B cell (primary cell): ENCODE measurements at regions not wholly inside any gene's neighbourhood (a gene's known extent, or its start where the extent isn't known, plus 50 kb on each side); places are given as distances from the start of the nearest gene placed in this dataset.

Source experiments
- ATAC-seq: fragments of 200-7000 bp; cut with Tn5 transposase; one replicate; pipeline ENCODE4 v1.10.0; 2021; ENCODE audit warnings: low read depth, mild to moderate bottlenecking, moderate number of reproducible peaks, moderate library complexity
- CTCF ChIA-PET: fragments of 350-600 bp; sonication (Branson Sonifier 250); formaldehyde crosslinking; loops from one replicate; lab custom pipeline; 2021; ENCODE audit warnings: antibody characterized with exemption, inconsistent platforms; lab: Charles Lee
- POLR2A ChIA-PET: fragments of 350-600 bp; sonication (Branson Sonifier 250); formaldehyde crosslinking; loops from one replicate; lab custom pipeline; 2021; ENCODE audit warnings: antibody characterized with exemption; lab: Charles Lee
- DNase-seq: peaks from one replicate; pipeline ENCODE4 v3.0.0; 2013
- H2AFZ ChIP-seq: 2 replicates; pipeline ENCODE4 v1.6.1; 2012; ENCODE audit warnings: mild to moderate bottlenecking, low read depth, low read length; ENCODE audit not compliant: insufficient read depth, poor library complexity, severe bottlenecking
- H3K27ac ChIP-seq, 2 donors: 1 replicate in 1 of 2; 2 replicates in 1 of 2; pipeline ENCODE4 v1.5.1; 2012 to 2013; ENCODE audit warnings: low read length in 2 of 2, mild to moderate bottlenecking in 2 of 2, moderate library complexity in 1 of 2
- H3K27me3 ChIP-seq, 4 experiments: fragments of 200-600 bp in 1 of 4; sonication (generic) in 1 of 4; replicated peaks in 1 of 4; 1 replicate in 2 of 4; 2 replicates in 2 of 4; pipeline versions ENCODE4 v1.6.1 to v1.7.0; 2013 to 2016; ENCODE audit warnings: low read length in 3 of 4, mild to moderate bottlenecking in 2 of 4, mixed read lengths in 1 of 4, moderate library complexity in 1 of 4; ENCODE audit not compliant: insufficient read depth in 4 of 4, control insufficient read depth in 3 of 4; ENCODE audit errors: control extremely low read depth in 1 of 4
- H3K36me3 ChIP-seq, 2 experiments: replicated peaks in 1 of 2; 1 replicate in 1 of 2; 2 replicates in 1 of 2; pipeline versions ENCODE4 v1.6.1 to v1.7.1; 2013; ENCODE audit warnings: low read length in 1 of 2; ENCODE audit not compliant: insufficient read depth in 2 of 2, control insufficient read depth in 1 of 2; ENCODE audit errors: control extremely low read depth in 1 of 2, extremely low read depth in 1 of 2
- H3K4me1 ChIP-seq, 2 donors: fragments of 200-600 bp in 1 of 2; sonication (generic) in 1 of 2; 1 replicate in 1 of 2; 2 replicates in 1 of 2; pipeline versions ENCODE4 v1.5.1 to v1.6.1; 2013 to 2017; ENCODE audit warnings: low read length in 2 of 2; ENCODE audit not compliant: control insufficient read depth in 2 of 2, insufficient read depth in 2 of 2
- H3K4me2 ChIP-seq: replicated peaks from 2 replicates; pipeline ENCODE3; 2012; ENCODE audit warnings: mild to moderate bottlenecking, low read depth, low read length; ENCODE audit not compliant: poor library complexity, severe bottlenecking
- H3K4me3 ChIP-seq, 5 experiments: fragments of 200-600 bp in 1 of 5; sonication (generic) in 1 of 5; 1 replicate in 3 of 5; 2 replicates in 2 of 5; pipeline versions ENCODE4 v1.5.1 to v1.7.0; 2011 to 2016; ENCODE audit warnings: low read length in 4 of 5, mild to moderate bottlenecking in 4 of 5, low read depth in 2 of 5, control low read depth in 1 of 5, moderate library complexity in 1 of 5; ENCODE audit not compliant: insufficient read depth in 1 of 5; ENCODE audit errors: control extremely low read depth in 1 of 5, extremely low read depth in 1 of 5
- H3K79me2 ChIP-seq: fragments of 200-600 bp; sonication (generic); one replicate; pipeline ENCODE4 v1.6.0; 2016; ENCODE audit warnings: low read length; ENCODE audit not compliant: control insufficient read depth, insufficient read depth
- H3K9ac ChIP-seq: fragments of 200-600 bp; sonication (generic); 2 replicates; pipeline ENCODE4 v1.6.1; 2017; ENCODE audit warnings: mild to moderate bottlenecking, low read length, moderate library complexity
- H3K9me3 ChIP-seq, 3 donors: one replicate each; pipeline versions ENCODE4 v1.6.1 to v1.7.1; 2013; ENCODE audit warnings: low read length in 2 of 3; ENCODE audit not compliant: control insufficient read depth in 2 of 3, insufficient read depth in 1 of 3; ENCODE audit errors: control extremely low read depth in 1 of 3
- H4K20me1 ChIP-seq: 2 replicates; pipeline ENCODE4 v1.6.0; 2012; ENCODE audit warnings: mild to moderate bottlenecking, low read length; ENCODE audit not compliant: insufficient read depth, control insufficient read depth, poor library complexity, severe bottlenecking
- H3K27ac Mint-ChIP-seq: one replicate; pipeline ENCODE4 v1.8.0; 2021; ENCODE audit warnings: mixed read lengths
- H3K27me3 Mint-ChIP-seq: one replicate; pipeline ENCODE4 v1.8.0; 2021; ENCODE audit warnings: mixed read lengths
- H3K4me1 Mint-ChIP-seq: one replicate; pipeline ENCODE4 v1.8.0; 2021; ENCODE audit warnings: mixed read lengths
- H3K4me3 Mint-ChIP-seq: one replicate; pipeline ENCODE4 v1.8.0; 2021; ENCODE audit warnings: mixed read lengths
- H3K9me3 Mint-ChIP-seq: one replicate; pipeline ENCODE4 v1.8.0; 2022; ENCODE audit warnings: mixed read lengths; ENCODE audit not compliant: insufficient read depth
- EZH2 ChIP-seq: IDR thresholded peaks from 2 replicates; pipeline ENCODE4 v1.6.1; 2012; ENCODE audit warnings: borderline replicate concordance, low read depth, mild to moderate bottlenecking, moderate library complexity, low read length; ENCODE audit not compliant: insufficient read depth, poor library complexity, severe bottlenecking
- WGBS: methylation state at CpG from one replicate; pipeline ENCODE4 v1.1.5; 2013; ENCODE audit warnings: missing lambda C conversion rate; ENCODE audit not compliant: insufficient coverage; 5-methylcytosine and 5-hydroxymethylcytosine counted together
- intact Hi-C: fragments of 100-400 bp; cut with micrococcal nuclease; formaldehyde crosslinking; loops from one replicate; pipeline ENCODE4 v1.10.0; 2022
- TF ChIP-seq, protein P1 (sequence below): fragments of 200-600 bp; IDR thresholded peaks from one replicate; pipeline ENCODE4 v1.8.0; 2022; ENCODE audit warnings: antibody characterized with exemption, mild to moderate bottlenecking

DNA sequence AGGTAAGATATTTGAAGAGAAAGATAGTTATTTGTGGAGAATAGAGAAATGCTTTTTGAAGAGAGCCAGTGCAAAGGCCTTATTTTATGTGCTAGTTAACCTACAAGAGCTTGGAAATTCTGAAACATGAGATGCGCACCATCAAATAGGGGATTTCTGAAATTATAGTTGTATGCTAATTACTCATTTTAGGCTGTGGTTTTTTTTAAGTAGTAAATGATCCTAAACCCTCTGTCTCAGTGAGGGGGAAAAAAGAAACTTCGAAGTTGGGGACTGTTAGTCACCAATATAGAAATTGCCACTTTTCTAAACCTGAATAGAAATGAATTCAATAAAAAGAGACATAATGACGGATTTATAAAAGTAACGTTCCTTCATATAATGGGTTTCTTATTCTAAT, 119.3 kb upstream of the MDFIC start:
- Histone ChIP-seq H4K20me1 (no peaks in the 10 kb centered on the region), H3K4me2 (no peak overlapping the region), H3K27me3 (no peaks in the 10 kb centered on the region), H3K9me3 (no peaks in the 10 kb centered on the region), H3K4me1 (no peaks in the 10 kb centered on the region), H3K27ac (no peak overlapping the region), H3K79me2 (no peaks in the 10 kb centered on the region), H2AFZ (no peak overlapping the region), H3K4me3 (no peak overlapping the region), H3K9ac (no peak overlapping the region), H3K36me3 (no peaks in the 10 kb centered on the region)
- WGBS, result no CpG with 5 or more reads among the region's 4 CpGs
- DNase-seq (no peak), ATAC-seq (no peak)
- intact Hi-C loops, result no loop called here
- no peak for TF ChIP-seq EZH2
- TF ChIP-seq, protein P1, sequence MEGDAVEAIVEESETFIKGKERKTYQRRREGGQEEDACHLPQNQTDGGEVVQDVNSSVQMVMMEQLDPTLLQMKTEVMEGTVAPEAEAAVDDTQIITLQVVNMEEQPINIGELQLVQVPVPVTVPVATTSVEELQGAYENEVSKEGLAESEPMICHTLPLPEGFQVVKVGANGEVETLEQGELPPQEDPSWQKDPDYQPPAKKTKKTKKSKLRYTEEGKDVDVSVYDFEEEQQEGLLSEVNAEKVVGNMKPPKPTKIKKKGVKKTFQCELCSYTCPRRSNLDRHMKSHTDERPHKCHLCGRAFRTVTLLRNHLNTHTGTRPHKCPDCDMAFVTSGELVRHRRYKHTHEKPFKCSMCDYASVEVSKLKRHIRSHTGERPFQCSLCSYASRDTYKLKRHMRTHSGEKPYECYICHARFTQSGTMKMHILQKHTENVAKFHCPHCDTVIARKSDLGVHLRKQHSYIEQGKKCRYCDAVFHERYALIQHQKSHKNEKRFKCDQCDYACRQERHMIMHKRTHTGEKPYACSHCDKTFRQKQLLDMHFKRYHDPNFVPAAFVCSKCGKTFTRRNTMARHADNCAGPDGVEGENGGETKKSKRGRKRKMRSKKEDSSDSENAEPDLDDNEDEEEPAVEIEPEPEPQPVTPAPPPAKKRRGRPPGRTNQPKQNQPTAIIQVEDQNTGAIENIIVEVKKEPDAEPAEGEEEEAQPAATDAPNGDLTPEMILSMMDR, result no peak
- CTCF ChIA-PET, result no interaction called here
- H3K9me3 Mint-ChIP-seq, result no peaks in the 10 kb centered on the region
- POLR2A ChIA-PET, result no interaction called here
- H3K27ac Mint-ChIP-seq, result no peak overlapping the region
- H3K4me3 Mint-ChIP-seq, result no peak overlapping the region
- no peaks in the 10 kb centered on the region for H3K4me1 Mint-ChIP-seq
- peaks cover 5% of the 10 kb centered on the region for H3K27me3 Mint-ChIP-seq

DNA sequence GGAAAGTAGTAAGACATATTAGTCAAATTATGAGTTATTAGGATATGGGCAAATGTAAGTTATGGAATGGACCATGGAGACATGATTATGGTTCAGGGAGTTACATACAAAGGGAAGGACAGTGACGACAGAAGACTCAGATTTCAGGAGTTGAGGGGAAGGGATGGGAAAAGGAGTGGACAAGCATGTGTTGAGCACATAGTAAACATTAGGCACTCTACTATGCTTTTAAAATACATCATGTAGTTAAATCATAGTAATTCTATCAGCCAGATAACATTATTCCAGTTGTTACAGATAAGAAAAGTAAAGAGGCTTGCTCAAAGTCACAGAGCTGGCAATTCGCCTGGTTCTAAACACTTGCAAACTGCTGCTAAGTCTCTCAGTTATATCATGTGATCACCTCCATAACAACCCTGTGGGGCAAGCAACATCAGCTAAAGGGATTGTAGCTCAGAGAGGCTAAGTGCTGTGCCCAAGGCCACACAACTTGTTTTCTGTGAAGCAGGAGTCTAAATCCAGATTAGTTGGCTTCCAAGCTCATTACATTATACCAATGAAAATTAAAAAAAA, 115.2 kb upstream of the MDFIC start:
- H3K4me2 ChIP-seq, result no peak overlapping the region
- WGBS, result 100% methylated on average over 1 of the region's 2 CpGs
- no peak overlapping the region for H2AFZ ChIP-seq
- H4K20me1 ChIP-seq, result no peaks in the 10 kb centered on the region
- H3K79me2 ChIP-seq, result no peaks in the 10 kb centered on the region
- no peak overlapping the region for H3K4me3 ChIP-seq
- Mint-ChIP-seq H3K4me3 (no peak overlapping the region), H3K9me3 (no peaks in the 10 kb centered on the region), H3K27ac (no peak overlapping the region), H3K4me1 (no peaks in the 10 kb centered on the region), H3K27me3 (peaks cover 5% of the 10 kb centered on the region)
- intact Hi-C loops, result no loop called here
- no peaks in the 10 kb centered on the region for H3K27me3 ChIP-seq
- TF ChIP-seq, protein P1, result no peak
- no peak for TF ChIP-seq EZH2
- H3K36me3 ChIP-seq, result no peaks in the 10 kb centered on the region
- no peak overlapping the region for H3K27ac ChIP-seq
- no peak overlapping the region for H3K9ac ChIP-seq
- ChIA-PET CTCF (no interaction called here), POLR2A (no interaction called here)
- no peak for ATAC-seq
- no peak for DNase-seq
- H3K9me3 ChIP-seq, result no peaks in the 10 kb centered on the region
- no peaks in the 10 kb centered on the region for H3K4me1 ChIP-seq
